Parathyroid adenoma (tissue), 2 donors: ENCODE measurements at regions not wholly inside any gene's neighbourhood (a gene's known extent, or its start where the extent isn't known, plus 50 kb on each side); places are given as distances from the start of the nearest gene placed in this dataset.

Experiments
- H2AFZ ChIP-seq: fragments of 300-600 bp; sonication (generic); one replicate; pipeline ENCODE4 v1.7.0; 2017; ENCODE audit warnings: antibody characterized with exemption, mild to moderate bottlenecking
- H3K27ac ChIP-seq: fragments of 300-600 bp; sonication (generic); one replicate; pipeline ENCODE4 v1.7.0; 2017
- H3K27me3 ChIP-seq: fragments of 300-600 bp; sonication (generic); one replicate; pipeline ENCODE4 v1.7.0; 2017; ENCODE audit warnings: low read length; ENCODE audit not compliant: control insufficient read depth, insufficient read depth
- H3K36me3 ChIP-seq: fragments of 300-600 bp; sonication (generic); one replicate; pipeline ENCODE4 v1.7.0; 2017; ENCODE audit warnings: low read length; ENCODE audit not compliant: control insufficient read depth, insufficient read depth
- H3K4me1 ChIP-seq: fragments of 300-600 bp; sonication (generic); one replicate; pipeline ENCODE4 v1.7.0; 2017; ENCODE audit warnings: control low read depth
- H3K4me2 ChIP-seq: fragments of 300-600 bp; sonication (generic); one replicate; pipeline ENCODE4 v1.7.0; 2017; ENCODE audit warnings: low read length
- H3K4me3 ChIP-seq: fragments of 300-600 bp; sonication (generic); one replicate; pipeline ENCODE4 v1.7.0; 2017; ENCODE audit warnings: low read depth, low read length
- H3K79me2 ChIP-seq: fragments of 300-600 bp; sonication (generic); one replicate; pipeline ENCODE4 v1.7.0; 2017; ENCODE audit warnings: control low read depth
- H3K9ac ChIP-seq: fragments of 300-600 bp; sonication (generic); one replicate; pipeline ENCODE4 v1.7.0; 2017; ENCODE audit warnings: mild to moderate bottlenecking
- H3K9me3 ChIP-seq: fragments of 300-600 bp; sonication (generic); one replicate; pipeline ENCODE4 v1.7.0; 2017; ENCODE audit warnings: low read length; ENCODE audit not compliant: control insufficient read depth
- CTCF ChIP-seq: fragments of 300-600 bp; sonication (generic); IDR thresholded peaks from one replicate; pipeline ENCODE4 v1.7.0; 2017; ENCODE audit warnings: antibody characterized with exemption, mild to moderate bottlenecking
- donor health status: primary hyperparathyroidism.

- H3K9ac ChIP-seq: no peak overlapping the region
- H3K4me1 ChIP-seq: no peaks in the 10 kb centered on the region
- no peaks in the 10 kb centered on the region for H3K79me2 ChIP-seq
- H3K4me3 ChIP-seq: no peak overlapping the region
- no peak for TF ChIP-seq CTCF
- no peak overlapping the region for H3K27ac ChIP-seq
- no peaks in the 10 kb centered on the region for H3K36me3 ChIP-seq
- H3K9me3 ChIP-seq: no peaks in the 10 kb centered on the region
- H3K4me2 ChIP-seq: no peak overlapping the region
- H3K27me3 ChIP-seq: no peaks in the 10 kb centered on the region
- no peak overlapping the region for H2AFZ ChIP-seq
These were observed 289.9 kb downstream of the NDUFA10 start for GRCh38 chr2:239735131-239735828.

DNA sequence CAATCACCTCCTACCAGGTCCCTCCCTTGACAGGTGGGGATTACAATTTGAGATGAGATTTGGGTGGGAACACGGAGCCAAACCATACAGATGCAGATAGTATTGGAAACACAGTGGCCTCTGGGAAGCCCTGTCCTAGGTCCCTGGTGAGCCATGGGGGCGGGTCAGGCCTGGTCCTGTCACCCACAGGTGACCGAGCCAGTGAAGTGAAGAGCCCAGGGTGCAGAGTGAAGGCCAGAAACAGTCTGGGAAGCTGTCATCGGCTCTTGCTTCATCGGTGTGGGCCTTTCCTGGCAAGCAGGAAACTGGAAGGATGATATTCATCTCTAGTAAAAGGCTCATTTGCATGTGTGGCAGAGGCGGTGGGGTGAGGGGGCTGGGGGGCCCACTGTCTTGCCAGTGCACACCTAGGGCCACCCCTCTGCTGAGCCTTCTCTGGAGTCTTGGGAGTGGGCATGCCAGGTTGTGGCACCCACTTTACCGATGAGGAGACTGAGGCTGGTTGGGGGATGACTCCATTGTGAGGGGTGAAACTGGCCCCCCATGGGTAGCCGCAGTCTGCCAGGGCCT, 290.6 kb downstream of the NDUFA10 start:
- Histone ChIP-seq H2AFZ (no peak overlapping the region), H3K27ac (no peak overlapping the region), H3K4me1 (no peaks in the 10 kb centered on the region), H3K9ac (no peak overlapping the region), H3K36me3 (no peaks in the 10 kb centered on the region), H3K27me3 (no peaks in the 10 kb centered on the region), H3K4me3 (no peak overlapping the region), H3K4me2 (no peak overlapping the region), H3K9me3 (no peaks in the 10 kb centered on the region), H3K79me2 (no peaks in the 10 kb centered on the region)
- TF ChIP-seq CTCF: no peak

DNA sequence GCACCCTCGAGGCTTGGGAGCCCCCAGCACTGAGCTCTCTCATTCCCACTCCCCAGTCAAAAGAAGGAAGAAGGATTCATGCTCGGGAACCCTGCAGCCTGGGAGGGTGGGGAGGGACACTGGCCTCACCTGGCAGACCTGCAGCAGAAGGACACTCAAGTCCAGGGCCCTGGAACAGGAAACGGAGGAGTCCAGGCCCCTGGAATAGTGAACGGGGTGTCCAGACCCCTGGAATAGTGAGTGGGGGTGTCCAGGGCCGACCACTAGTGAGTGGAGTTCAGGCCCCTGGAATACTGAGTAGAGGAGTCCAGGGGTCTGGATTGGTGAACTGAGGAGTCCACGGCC, 292.5 kb downstream of the NDUFA10 start:
- H2AFZ ChIP-seq: no peak overlapping the region
- H3K27me3 ChIP-seq: no peaks in the 10 kb centered on the region
- no peak overlapping the region for H3K4me2 ChIP-seq
- H3K9me3 ChIP-seq: no peaks in the 10 kb centered on the region
- H3K27ac ChIP-seq: no peak overlapping the region
- no peak overlapping the region for H3K9ac ChIP-seq
- no peaks in the 10 kb centered on the region for H3K79me2 ChIP-seq
- H3K36me3 ChIP-seq: no peaks in the 10 kb centered on the region
- no peak for TF ChIP-seq CTCF
- H3K4me3 ChIP-seq: no peak overlapping the region
- no peaks in the 10 kb centered on the region for H3K4me1 ChIP-seq

DNA sequence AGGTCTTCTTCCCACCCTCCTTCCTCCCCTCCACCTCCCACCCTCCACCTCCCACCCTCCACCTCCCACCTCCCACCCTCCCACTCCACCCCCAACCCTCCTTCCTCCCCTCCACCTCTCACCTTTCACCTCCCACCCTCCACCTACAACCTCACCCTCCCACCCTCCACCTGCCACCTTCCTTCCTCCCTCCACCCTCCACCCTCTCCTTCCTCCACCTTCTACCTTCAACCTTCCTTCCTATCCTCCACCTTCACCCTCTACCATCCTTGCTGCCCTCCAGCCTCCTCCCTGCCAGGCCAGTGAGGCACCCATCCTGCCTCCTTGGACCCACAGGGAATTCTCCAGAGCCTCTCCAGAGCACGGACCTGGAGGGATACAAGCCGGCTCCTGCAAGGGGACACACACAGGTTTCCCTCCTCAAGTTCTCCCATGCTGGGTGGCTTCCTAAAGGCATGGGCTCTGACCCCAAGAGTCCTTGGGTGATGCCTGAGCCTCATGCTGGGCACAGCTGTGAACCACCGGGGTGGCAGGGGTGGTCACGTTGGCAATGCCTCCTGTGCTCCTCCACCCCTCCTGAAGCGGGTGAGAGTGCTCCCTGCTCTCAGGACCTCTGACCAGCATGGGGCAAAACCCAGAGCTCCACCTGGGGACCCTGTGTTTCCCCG, 293.0 kb downstream of the NDUFA10 start:
- H3K4me2 ChIP-seq: no peak overlapping the region
- no peak overlapping the region for H3K9ac ChIP-seq
- TF ChIP-seq CTCF: no peak
- H3K27me3 ChIP-seq: no peaks in the 10 kb centered on the region
- H2AFZ ChIP-seq: no peak overlapping the region
- H3K4me3 ChIP-seq: no peak overlapping the region
- no peaks in the 10 kb centered on the region for H3K79me2 ChIP-seq
- H3K4me1 ChIP-seq: no peaks in the 10 kb centered on the region
- H3K27ac ChIP-seq: no peak overlapping the region
- no peaks in the 10 kb centered on the region for H3K36me3 ChIP-seq
- H3K9me3 ChIP-seq: no peaks in the 10 kb centered on the region
